HCT116 (cell line): ENCODE measurements at regions not wholly inside any gene's neighbourhood (a gene's known extent, or its start where the extent isn't known, plus 50 kb on each side); places are given as distances from the start of the nearest gene placed in this dataset.

Experiments
- ATAC-seq: fragments of 200-7000 bp; cut with Tn5 transposase; 2 replicates; pipeline ENCODE4 v1.9.1; 2020; ENCODE audit warnings: mild to moderate bottlenecking, moderate library complexity
- BruUV-seq: library from RNA; stranded (reverse); fragments of 400-500 nt; replicated peaks from 2 replicates; lab custom pipeline; 2021; lab: Mats Ljungman, UMichigan
- CTCF ChIA-PET: fragments of 300-600 bp; sonication (Branson Sonifier 250); formaldehyde crosslinking; loops from one replicate; lab custom pipeline; 2021; ENCODE audit warnings: antibody characterized with exemption; lab: Charles Lee
- POLR2A ChIA-PET: fragments of 300-600, 350-600 bp; sonication (Branson Sonifier 250); formaldehyde crosslinking; loops from one replicate; lab custom pipeline; 2021; ENCODE audit warnings: antibody characterized with exemption; lab: Charles Lee
- RAD21 ChIA-PET, 2 experiments: fragments of 300-600 bp; sonication (Branson Sonifier 250); formaldehyde crosslinking; loops; one replicate each; lab custom pipeline; 2023; ENCODE audit warnings: low total read pairs in 2 of 2; ENCODE audit not compliant: uncharacterized antibody in 2 of 2, unreplicated experiment in 2 of 2, low non-redundant PET in 1 of 2; lab: Charles Lee
- DNase-seq: peaks from one replicate; pipeline ENCODE4 v3.0.0-alpha.2; 2010; ENCODE audit warnings: low read depth, low spot score
- H2AFZ ChIP-seq: fragments of 200-600 bp; shearing (Covaris generic), sonication (generic); 2 replicates; pipeline ENCODE4 v1.6.1; 2017; ENCODE audit warnings: low read depth, mixed run types, mixed read lengths, antibody characterized with exemption, low read length; ENCODE audit not compliant: poor library complexity, severe bottlenecking
- H3K27ac ChIP-seq: 2 replicates; pipeline ENCODE4 v1.5.1; 2012; ENCODE audit warnings: low read depth, low read length
- H3K27me3 ChIP-seq: fragments of 200-600 bp; sonication (generic); 2 replicates; pipeline ENCODE4 v1.6.1; 2016; ENCODE audit warnings: mixed run types, low read length, mixed read lengths; ENCODE audit not compliant: insufficient read depth
- H3K36me3 ChIP-seq, 2 experiments: fragments of 200-500 bp in 1 of 2; fragments of 200-600 bp in 1 of 2; sonication (Bioruptor generic) in 1 of 2; sonication (generic) in 1 of 2; 2 replicates each; pipeline versions ENCODE4 v1.5.1 to v1.6.1; 2014 to 2016; ENCODE audit warnings: low read length in 2 of 2, inconsistent platforms in 1 of 2, mixed read lengths in 1 of 2, mixed run types in 1 of 2; ENCODE audit not compliant: insufficient read depth in 2 of 2, control insufficient read depth in 1 of 2
- H3K4me1 ChIP-seq, 2 experiments: fragments of 200-600 bp in 1 of 2; sonication (generic) in 1 of 2; 2 replicates each; pipeline versions ENCODE4 v1.5.1 to v1.6.1; 2012 to 2017; ENCODE audit warnings: low read length in 2 of 2, inconsistent platforms in 1 of 2, mild to moderate bottlenecking in 1 of 2, mixed read lengths in 1 of 2, mixed run types in 1 of 2, moderate library complexity in 1 of 2; ENCODE audit not compliant: insufficient read depth in 2 of 2, control insufficient read depth in 1 of 2
- H3K4me2 ChIP-seq: fragments of 200-600 bp; sonication (generic); 2 replicates; pipeline ENCODE4 v1.6.1; 2017; ENCODE audit warnings: mixed run types, low read length, mixed read lengths
- H3K4me3 ChIP-seq, 2 experiments: fragments of 200-600 bp in 1 of 2; sonication (generic) in 1 of 2; replicated peaks in 1 of 2; 2 replicates each; pipeline ENCODE4 v1.5.1; 2011 to 2016; ENCODE audit warnings: low read length in 2 of 2, control low read depth in 1 of 2, low read depth in 1 of 2, mild to moderate bottlenecking in 1 of 2, mixed read lengths in 1 of 2, mixed run types in 1 of 2
- H3K79me2 ChIP-seq: fragments of 200-600 bp; sonication (generic); 2 replicates; pipeline ENCODE4 v1.6.1; 2017; ENCODE audit warnings: mild to moderate bottlenecking, mixed run types, low read length, moderate library complexity, mixed read lengths; ENCODE audit not compliant: insufficient read depth
- H3K9ac ChIP-seq: fragments of 200-600 bp; sonication (generic); 2 replicates; pipeline ENCODE4 v1.6.1; 2016; ENCODE audit warnings: low read length, mixed read lengths
- H3K9me2 ChIP-seq: fragments of 200-600 bp; sonication (generic), shearing (Covaris generic); 2 replicates; pipeline ENCODE4 v1.6.1; 2017; ENCODE audit warnings: mixed run types, mild to moderate bottlenecking, moderate library complexity; ENCODE audit not compliant: insufficient read depth
- H3K9me3 ChIP-seq, 2 experiments: fragments of 200-500 bp in 1 of 2; fragments of 200-600 bp in 1 of 2; sonication (Bioruptor generic) in 1 of 2; sonication (generic) in 1 of 2; 2 replicates each; pipeline ENCODE4 v1.6.1; 2014 to 2017; ENCODE audit warnings: low read length in 2 of 2, mixed read lengths in 2 of 2, inconsistent platforms in 1 of 2, low read depth in 1 of 2, mild to moderate bottlenecking in 1 of 2, mixed run types in 1 of 2, moderate library complexity in 1 of 2; ENCODE audit not compliant: control insufficient read depth in 1 of 2, insufficient read depth in 1 of 2
- H4K20me1 ChIP-seq: fragments of 200-600 bp; sonication (generic), shearing (Covaris generic); 2 replicates; pipeline ENCODE4 v1.6.1; 2017; ENCODE audit warnings: mixed run types, mild to moderate bottlenecking, moderate library complexity; ENCODE audit not compliant: insufficient read depth
- CBX3 ChIP-seq: IDR thresholded peaks from 2 replicates; pipeline ENCODE4 v1.6.1; 2012; ENCODE audit warnings: low read depth
- CEBPB ChIP-seq: IDR thresholded peaks from 2 replicates; pipeline ENCODE4 v1.6.1; 2012; ENCODE audit warnings: low read depth
- EGR1 ChIP-seq: IDR thresholded peaks from 2 replicates; pipeline ENCODE4 v1.6.1; 2012; ENCODE audit warnings: low read depth
- ELF1 ChIP-seq: IDR thresholded peaks from 2 replicates; pipeline ENCODE4 v1.6.1; 2012; ENCODE audit warnings: low read depth, borderline replicate concordance
- EZH2 ChIP-seq: fragments of 200-600 bp; sonication (generic); IDR thresholded peaks from 2 replicates; pipeline ENCODE4 v1.6.1; 2017; ENCODE audit warnings: antibody characterized with exemption, mixed run types
- EZH2phosphoT487 ChIP-seq: fragments of 200-600 bp; IDR thresholded peaks from 2 replicates; pipeline ENCODE4 v1.6.1; 2018; ENCODE audit warnings: antibody characterized with exemption, borderline replicate concordance
- FOSL1 ChIP-seq: IDR thresholded peaks from 2 replicates; pipeline ENCODE4 v1.6.1; 2012; ENCODE audit warnings: low read depth
- POLR2A ChIP-seq: IDR thresholded peaks from 2 replicates; pipeline ENCODE4 v1.7.0; 2011; ENCODE audit warnings: borderline replicate concordance; ENCODE audit not compliant: insufficient read depth, insufficient read length; ENCODE audit errors: extremely low read depth
- POLR2AphosphoS5 ChIP-seq: IDR thresholded peaks from 2 replicates; pipeline ENCODE4 v1.6.1; 2011; ENCODE audit warnings: mild to moderate bottlenecking, low read depth, low read length, moderate library complexity
- SRF ChIP-seq: IDR thresholded peaks from 2 replicates; pipeline ENCODE4 v1.6.1; 2012; ENCODE audit warnings: low read depth
- TCF7L2 ChIP-seq: IDR thresholded peaks from 2 replicates; pipeline ENCODE4 v1.7.0; 2011; ENCODE audit warnings: borderline replicate concordance, inconsistent platforms; ENCODE audit not compliant: insufficient read depth, insufficient read length; ENCODE audit errors: extremely low read depth
- YY1 ChIP-seq: IDR thresholded peaks from 2 replicates; pipeline ENCODE4 v1.6.1; 2011; ENCODE audit warnings: low read length, low read depth, moderate library complexity, mild to moderate bottlenecking; ENCODE audit not compliant: insufficient replicate concordance; ENCODE audit errors: extremely low read depth
- ZFX ChIP-seq: fragments of 450-650 bp; IDR thresholded peaks from 2 replicates; pipeline ENCODE4 v1.6.1; 2017
- ZNF274 ChIP-seq: fragments of 200-500 bp; sonication (Bioruptor generic); IDR thresholded peaks from 2 replicates; pipeline ENCODE4 v1.6.1; 2014; ENCODE audit warnings: mild to moderate bottlenecking, low read depth, low read length, inconsistent platforms
- intact Hi-C: fragments of 100-400 bp; cut with micrococcal nuclease; formaldehyde crosslinking; loops from 2 replicates; pipeline ENCODE4 v1.10.0; 2022
- TF ChIP-seq, protein P1 (sequence below): IDR thresholded peaks from 2 replicates; pipeline ENCODE4 v1.6.1; 2012
- TF ChIP-seq, protein P2 (sequence below): IDR thresholded peaks from 2 replicates; pipeline ENCODE4 v1.6.1; 2012
- TF ChIP-seq, protein P3 (sequence below): IDR thresholded peaks from 2 replicates; pipeline ENCODE4 v1.6.1; 2011; ENCODE audit warnings: mild to moderate bottlenecking, low read length, moderate library complexity; ENCODE audit not compliant: insufficient replicate concordance; ENCODE audit errors: extremely low read depth

DNA sequence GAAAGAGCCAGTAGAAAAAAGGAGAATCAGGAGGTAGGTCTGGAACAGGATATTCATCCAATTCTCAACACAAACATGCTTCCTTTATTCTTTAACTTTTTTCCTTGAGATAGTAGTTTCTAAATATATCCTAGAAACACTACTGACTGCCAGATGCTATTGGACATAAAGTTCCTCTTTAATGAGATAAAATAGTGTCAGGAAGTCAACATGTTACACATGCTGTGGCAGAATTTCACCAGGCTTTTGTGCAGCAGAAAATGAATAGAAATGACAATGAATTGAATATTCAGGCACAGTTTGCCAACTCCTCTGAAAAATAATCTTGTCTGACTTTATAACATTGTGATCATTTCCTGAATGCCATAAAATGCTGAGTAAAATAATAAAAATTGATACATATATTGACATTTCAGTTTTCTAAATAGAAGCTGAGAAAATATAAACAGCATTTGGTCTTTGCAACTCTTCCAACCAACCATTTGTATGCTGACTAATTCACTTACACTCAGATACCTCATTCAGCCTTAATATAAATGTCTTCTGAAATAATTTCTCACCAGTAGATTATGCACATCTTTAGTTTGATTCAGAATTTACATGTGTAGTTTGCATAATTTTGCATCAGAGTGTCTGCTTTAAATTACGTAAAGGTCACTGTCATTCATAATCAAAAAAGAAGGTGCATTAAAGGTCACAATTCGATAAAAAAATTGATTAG, 486.1 kb upstream of the ADGRL2 start:
- BruUV-seq: no TSS peak
- no peak overlapping the region for H3K9ac ChIP-seq
- TF ChIP-seq POLR2AphosphoS5 (no peak), CBX3 (no peak), TCF7L2 (no peak), EZH2 (no peak), YY1 (no peak), FOSL1 (no peak), ZFX (no peak), EGR1 (no peak), POLR2A (no peak), EZH2phosphoT487 (no peak)
- TF ChIP-seq, protein P1, sequence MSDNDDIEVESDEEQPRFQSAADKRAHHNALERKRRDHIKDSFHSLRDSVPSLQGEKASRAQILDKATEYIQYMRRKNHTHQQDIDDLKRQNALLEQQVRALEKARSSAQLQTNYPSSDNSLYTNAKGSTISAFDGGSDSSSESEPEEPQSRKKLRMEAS: no peak

DNA sequence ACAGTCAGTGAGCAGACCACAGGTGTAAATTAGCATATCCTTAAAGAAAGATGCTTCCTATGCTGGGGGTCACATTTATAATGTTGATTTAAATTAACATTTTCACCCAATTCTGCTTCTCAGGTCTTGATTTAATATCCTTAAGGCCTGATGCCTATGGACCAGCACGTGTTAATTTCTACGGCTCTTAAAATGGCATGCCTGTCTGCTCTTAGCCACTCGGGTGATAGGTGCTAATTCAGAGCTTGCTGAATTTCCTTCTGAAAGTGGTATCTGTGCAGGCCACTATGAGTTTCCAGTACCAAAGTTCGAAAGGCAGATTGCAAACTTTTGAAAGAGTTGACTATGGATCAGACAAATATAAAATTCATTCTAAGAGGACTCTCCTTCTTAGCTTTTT, 487.4 kb upstream of the ADGRL2 start:
- Histone ChIP-seq H3K36me3 (no peaks in the 10 kb centered on the region), H3K79me2 (no peaks in the 10 kb centered on the region), H4K20me1 (no peaks in the 10 kb centered on the region), H3K4me1 (no peaks in the 10 kb centered on the region), H3K4me2 (no peak overlapping the region), H3K27ac (no peak overlapping the region), H3K9me3 (no peaks in the 10 kb centered on the region), H3K9ac (no peak overlapping the region), H3K9me2 (no peaks in the 10 kb centered on the region), H3K27me3 (no peaks in the 10 kb centered on the region), H2AFZ (no peak overlapping the region), H3K4me3 (no peak overlapping the region)
- ChIA-PET POLR2A (no interaction called here), RAD21 (no interaction called here), CTCF (no interaction called here)
- ATAC-seq: no peak
- intact Hi-C loops: no loop called here
- BruUV-seq: no TSS peak
- DNase-seq: no peak
- TF ChIP-seq TCF7L2 (no peak), ELF1 (no peak), ZNF274 (no peak), EZH2 (no peak), SRF (no peak), POLR2AphosphoS5 (no peak), YY1 (no peak), CEBPB (no peak)
- TF ChIP-seq, protein P1: no peak
- TF ChIP-seq, protein P2, sequence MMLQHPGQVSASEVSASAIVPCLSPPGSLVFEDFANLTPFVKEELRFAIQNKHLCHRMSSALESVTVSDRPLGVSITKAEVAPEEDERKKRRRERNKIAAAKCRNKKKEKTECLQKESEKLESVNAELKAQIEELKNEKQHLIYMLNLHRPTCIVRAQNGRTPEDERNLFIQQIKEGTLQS: no peak
- TF ChIP-seq, protein P3, sequence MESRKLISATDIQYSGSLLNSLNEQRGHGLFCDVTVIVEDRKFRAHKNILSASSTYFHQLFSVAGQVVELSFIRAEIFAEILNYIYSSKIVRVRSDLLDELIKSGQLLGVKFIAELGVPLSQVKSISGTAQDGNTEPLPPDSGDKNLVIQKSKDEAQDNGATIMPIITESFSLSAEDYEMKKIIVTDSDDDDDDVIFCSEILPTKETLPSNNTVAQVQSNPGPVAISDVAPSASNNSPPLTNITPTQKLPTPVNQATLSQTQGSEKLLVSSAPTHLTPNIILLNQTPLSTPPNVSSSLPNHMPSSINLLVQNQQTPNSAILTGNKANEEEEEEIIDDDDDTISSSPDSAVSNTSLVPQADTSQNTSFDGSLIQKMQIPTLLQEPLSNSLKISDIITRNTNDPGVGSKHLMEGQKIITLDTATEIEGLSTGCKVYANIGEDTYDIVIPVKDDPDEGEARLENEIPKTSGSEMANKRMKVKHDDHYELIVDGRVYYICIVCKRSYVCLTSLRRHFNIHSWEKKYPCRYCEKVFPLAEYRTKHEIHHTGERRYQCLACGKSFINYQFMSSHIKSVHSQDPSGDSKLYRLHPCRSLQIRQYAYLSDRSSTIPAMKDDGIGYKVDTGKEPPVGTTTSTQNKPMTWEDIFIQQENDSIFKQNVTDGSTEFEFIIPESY: no peak

More for the DNA sequence above, 486.1 kb upstream of the ADGRL2 start:
- H3K4me1 ChIP-seq: no peaks in the 10 kb centered on the region
- POLR2A ChIA-PET: no interaction called here
- H3K4me2 ChIP-seq: no peak overlapping the region
- CTCF ChIA-PET: no interaction called here
- H3K36me3 ChIP-seq: no peaks in the 10 kb centered on the region
- H3K9me2 ChIP-seq: no peaks in the 10 kb centered on the region
- no peak overlapping the region for H3K4me3 ChIP-seq
- no peaks in the 10 kb centered on the region for H3K9me3 ChIP-seq
- no peaks in the 10 kb centered on the region for H3K27me3 ChIP-seq
- H4K20me1 ChIP-seq: no peaks in the 10 kb centered on the region
- intact Hi-C loops: no loop called here
- H3K79me2 ChIP-seq: no peaks in the 10 kb centered on the region
- no peak overlapping the region for H2AFZ ChIP-seq
- ATAC-seq (no peak), DNase-seq (no peak)
- RAD21 ChIA-PET: no interaction called here
- no peak overlapping the region for H3K27ac ChIP-seq
